ENCODE measurements at regions not wholly inside any gene's neighbourhood (a gene's known extent, or its start where the extent isn't known, plus 50 kb on each side); places are given as distances from the start of the nearest gene placed in this dataset.

DNA sequence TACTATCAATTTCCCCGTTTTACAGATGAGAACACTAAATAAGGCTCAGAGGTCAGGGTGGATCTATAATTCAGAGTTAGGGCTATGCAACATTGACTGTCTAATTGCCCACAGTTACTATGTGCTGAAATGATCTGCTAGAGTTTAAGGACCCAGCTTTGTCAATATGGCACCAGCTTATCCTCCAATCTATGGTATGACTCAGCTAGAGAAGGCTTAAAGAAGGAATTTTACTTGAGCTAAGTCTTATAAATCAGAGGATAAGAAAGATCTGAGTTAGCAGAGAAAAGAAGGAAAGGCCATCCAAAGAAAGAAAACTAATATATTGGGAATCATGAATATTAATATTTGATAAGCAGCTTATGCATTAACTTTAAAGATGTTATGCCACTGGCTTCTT lies 78.1 kb downstream of the ASB9 start:
- Histone ChIP-seq H3K4me2 (ENCODE audit: low read length) (no peak overlapping the region), H3K79me2 (no peaks in the 10 kb centered on the region), H3K4me1 (no peaks in the 10 kb centered on the region), H3K27me3 (ENCODE audit: control insufficient read depth, insufficient read depth, low read length) (no peaks in the 10 kb centered on the region), H2AFZ (no peak overlapping the region), H3K9me3 (ENCODE audit: control insufficient read depth, low read length) (no peaks in the 10 kb centered on the region), H3K9ac (no peak overlapping the region), H3K36me3 (ENCODE audit: control insufficient read depth, insufficient read depth, low read length) (no peaks in the 10 kb centered on the region), H3K4me3 (ENCODE audit: low read depth, low read length) (no peak overlapping the region), H3K27ac (no peak overlapping the region)
- no peak for TF ChIP-seq CTCF (IDR thresholded peaks at IDR 0.05)

GRCh38 chrX:15188039-15188438 lies 81.8 kb downstream of the ASB9 start:
- no peak for TF ChIP-seq CTCF (IDR thresholded peaks at IDR 0.05)
- H3K27ac ChIP-seq = no peak overlapping the region

GRCh38 chrX:15177316-15177715 lies 92.6 kb downstream of the ASB9 start:
- Histone ChIP-seq H3K4me2 (ENCODE audit: low read length) (no peak overlapping the region), H3K4me3 (ENCODE audit: low read depth, low read length) (no peak overlapping the region), H3K36me3 (ENCODE audit: control insufficient read depth, insufficient read depth, low read length) (no peaks in the 10 kb centered on the region), H3K9ac (no peak overlapping the region), H3K27ac (no peak overlapping the region), H3K4me1 (no peaks in the 10 kb centered on the region), H3K79me2 (no peaks in the 10 kb centered on the region), H3K27me3 (ENCODE audit: control insufficient read depth, insufficient read depth, low read length) (no peaks in the 10 kb centered on the region), H2AFZ (no peak overlapping the region), H3K9me3 (ENCODE audit: control insufficient read depth, low read length) (no peaks in the 10 kb centered on the region)
- TF ChIP-seq CTCF (IDR thresholded peaks at IDR 0.05) = no peak

More at GRCh38 chrX:15188039-15188438, 81.8 kb downstream of the ASB9 start:
- Histone ChIP-seq H3K4me2 (ENCODE audit: low read length) (no peak overlapping the region), H3K9ac (no peak overlapping the region), H3K4me3 (ENCODE audit: low read depth, low read length) (no peak overlapping the region), H2AFZ (no peak overlapping the region), H3K27me3 (ENCODE audit: control insufficient read depth, insufficient read depth, low read length) (no peaks in the 10 kb centered on the region), H3K4me1 (no peaks in the 10 kb centered on the region), H3K79me2 (no peaks in the 10 kb centered on the region), H3K36me3 (ENCODE audit: control insufficient read depth, insufficient read depth, low read length) (no peaks in the 10 kb centered on the region), H3K9me3 (ENCODE audit: control insufficient read depth, low read length) (no peaks in the 10 kb centered on the region)

DNA sequence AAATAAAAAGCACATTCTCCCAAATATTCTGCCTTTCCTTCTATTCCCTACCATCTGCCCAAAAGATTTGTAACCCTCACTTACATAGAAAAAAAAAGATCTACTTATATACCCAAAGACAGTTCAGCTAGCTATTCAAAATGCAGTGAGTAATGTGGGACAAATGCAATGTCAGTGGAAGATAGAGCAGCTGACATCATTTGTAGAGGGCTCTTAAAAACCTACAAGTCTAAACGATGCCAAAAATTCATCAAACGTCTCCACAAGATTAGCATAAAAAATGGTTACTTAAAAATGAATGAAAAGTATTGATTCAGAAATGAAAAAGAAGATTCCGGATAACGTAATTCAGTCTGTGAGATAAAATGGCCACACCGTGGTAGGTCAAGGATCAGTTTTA lies 96.5 kb downstream of the ASB9 start:
- TF ChIP-seq CTCF (IDR thresholded peaks at IDR 0.05) = no peak
- Histone ChIP-seq H3K4me2 (ENCODE audit: low read length) (no peak overlapping the region), H3K36me3 (ENCODE audit: control insufficient read depth, insufficient read depth, low read length) (no peaks in the 10 kb centered on the region), H3K9ac (no peak overlapping the region), H3K27me3 (ENCODE audit: control insufficient read depth, insufficient read depth, low read length) (no peaks in the 10 kb centered on the region), H2AFZ (no peak overlapping the region), H3K27ac (no peak overlapping the region), H3K9me3 (ENCODE audit: control insufficient read depth, low read length) (no peaks in the 10 kb centered on the region), H3K4me3 (ENCODE audit: low read depth, low read length) (no peak overlapping the region), H3K4me1 (no peaks in the 10 kb centered on the region), H3K79me2 (no peaks in the 10 kb centered on the region)

- no peaks in the 10 kb centered on the region for H3K9me3 ChIP-seq (ENCODE audit: control insufficient read depth, low read length)
- H3K9ac ChIP-seq = no peak overlapping the region
- no peak overlapping the region for H3K4me3 ChIP-seq (ENCODE audit: low read depth, low read length)
- H3K4me1 ChIP-seq = no peaks in the 10 kb centered on the region
- H3K27ac ChIP-seq = no peak overlapping the region
- no peak for TF ChIP-seq CTCF (IDR thresholded peaks at IDR 0.05)
- H2AFZ ChIP-seq = no peak overlapping the region
- no peaks in the 10 kb centered on the region for H3K27me3 ChIP-seq (ENCODE audit: control insufficient read depth, insufficient read depth, low read length)
- no peaks in the 10 kb centered on the region for H3K79me2 ChIP-seq
- no peaks in the 10 kb centered on the region for H3K36me3 ChIP-seq (ENCODE audit: control insufficient read depth, insufficient read depth, low read length)
- no peak overlapping the region for H3K4me2 ChIP-seq (ENCODE audit: low read length)
Measured at GRCh38 chrX:15170927-15171326, 99.0 kb downstream of the ASB9 start.
